GM18520 (cell line): ENCODE measurements at regions not wholly inside any gene's neighbourhood (a gene's known extent, or its start where the extent isn't known, plus 50 kb on each side); places are given as distances from the start of the nearest gene placed in this dataset.

ENCODE experiments used
- ATAC-seq: cut with Tn5 transposase; IDR thresholded peaks from one replicate; pipeline ENCODE4 v1.9.1; 2021; ENCODE audit not compliant: unreplicated experiment

GRCh38 chr13:47190696-47191305 lies 293.9 kb upstream of the HTR2A start:
- no peak for ATAC-seq

GRCh38 chr13:47188802-47189201 lies 291.9 kb upstream of the HTR2A start:
- no peak for ATAC-seq

- no peak for ATAC-seq
These were observed 289.6 kb upstream of the HTR2A start for GRCh38 chr13:47186471-47186870.

- ATAC-seq: no peak
These were observed 287.5 kb upstream of the HTR2A start for GRCh38 chr13:47184321-47184720.

- ATAC-seq: no peak
These were observed 282.5 kb upstream of the HTR2A start for GRCh38 chr13:47179321-47179720.

- ATAC-seq: no peak
These were observed 281.5 kb upstream of the HTR2A start for GRCh38 chr13:47178090-47178950.

- no peak for ATAC-seq
These were observed 278.5 kb upstream of the HTR2A start for GRCh38 chr13:47175172-47175866.

GRCh38 chr13:47170971-47171370 lies 274.1 kb upstream of the HTR2A start:
- no peak for ATAC-seq

- no peak for ATAC-seq
These were observed 271.8 kb upstream of the HTR2A start for GRCh38 chr13:47168618-47169017.

GRCh38 chr13:47168066-47168465 lies 271.2 kb upstream of the HTR2A start:
- no peak for ATAC-seq

GRCh38 chr13:47166336-47166735 lies 269.5 kb upstream of the HTR2A start:
- ATAC-seq: no peak

GRCh38 chr13:47159853-47160550 lies 263.1 kb upstream of the HTR2A start:
- ATAC-seq: no peak

GRCh38 chr13:47158593-47158992 lies 261.7 kb upstream of the HTR2A start:
- ATAC-seq: no peak

GRCh38 chr13:47148543-47148942 lies 251.7 kb upstream of the HTR2A start:
- ATAC-seq: no peak

- ATAC-seq: no peak
These were observed 250.9 kb upstream of the HTR2A start for GRCh38 chr13:47147812-47148119.

- peak; percentile 93 for ATAC-seq
These were observed 250.3 kb upstream of the HTR2A start for GRCh38 chr13:47146991-47147811.

GRCh38 chr13:47146136-47146535 lies 249.3 kb upstream of the HTR2A start:
- no peak for ATAC-seq

GRCh38 chr13:47144782-47145181 lies 247.9 kb upstream of the HTR2A start:
- ATAC-seq: no peak

GRCh38 chr13:47142105-47142504 lies 245.3 kb upstream of the HTR2A start:
- ATAC-seq: no peak

- ATAC-seq: no peak
These were observed 242.7 kb upstream of the HTR2A start for GRCh38 chr13:47139519-47139918.

GRCh38 chr13:47136504-47136941 lies 239.7 kb upstream of the HTR2A start:
- ATAC-seq: no peak
